Endothelial cell (in vitro differentiated cells): ENCODE measurements at regions not wholly inside any gene's neighbourhood (a gene's known extent, or its start where the extent isn't known, plus 50 kb on each side); places are given as distances from the start of the nearest gene placed in this dataset.

Experiments used
- DNase-seq: peaks from one replicate; pipeline ENCODE4 v3.0.0; 2021; ENCODE audit warnings: low spot score
- H3K27ac Mint-ChIP-seq: one replicate; pipeline ENCODE4 v1.8.0; 2021; ENCODE audit warnings: mixed read lengths, inconsistent platforms; ENCODE audit not compliant: unreplicated experiment
- H3K27me3 Mint-ChIP-seq: one replicate; pipeline ENCODE4 v1.8.0; 2021; ENCODE audit warnings: mild to moderate bottlenecking, moderate library complexity, mixed read lengths, inconsistent platforms; ENCODE audit not compliant: unreplicated experiment
- H3K36me3 Mint-ChIP-seq: one replicate; pipeline ENCODE4 v1.8.0; 2021; ENCODE audit warnings: mild to moderate bottlenecking, low read depth, mixed read lengths, inconsistent platforms; ENCODE audit not compliant: unreplicated experiment
- H3K4me1 Mint-ChIP-seq: one replicate; pipeline ENCODE4 v1.8.0; 2021; ENCODE audit warnings: mild to moderate bottlenecking, mixed read lengths, inconsistent platforms; ENCODE audit not compliant: unreplicated experiment
- H3K4me3 Mint-ChIP-seq: one replicate; pipeline ENCODE4 v1.8.0; 2021; ENCODE audit warnings: mild to moderate bottlenecking, mixed read lengths, inconsistent platforms; ENCODE audit not compliant: unreplicated experiment
- H3K9me3 Mint-ChIP-seq: one replicate; pipeline ENCODE4 v1.8.0; 2021; ENCODE audit warnings: mixed read lengths, inconsistent platforms; ENCODE audit not compliant: unreplicated experiment
- TF ChIP-seq, protein P1 (sequence below): fragments of 200-600 bp; sonication (generic); IDR thresholded peaks from one replicate; pipeline ENCODE4 v1.5.0; 2021; ENCODE audit warnings: antibody characterized with exemption; ENCODE audit not compliant: unreplicated experiment

- no peaks in the 10 kb centered on the region for H3K4me1 Mint-ChIP-seq
- H3K36me3 Mint-ChIP-seq, result no peaks in the 10 kb centered on the region
- H3K4me3 Mint-ChIP-seq, result no peak overlapping the region
- TF ChIP-seq, protein P1, sequence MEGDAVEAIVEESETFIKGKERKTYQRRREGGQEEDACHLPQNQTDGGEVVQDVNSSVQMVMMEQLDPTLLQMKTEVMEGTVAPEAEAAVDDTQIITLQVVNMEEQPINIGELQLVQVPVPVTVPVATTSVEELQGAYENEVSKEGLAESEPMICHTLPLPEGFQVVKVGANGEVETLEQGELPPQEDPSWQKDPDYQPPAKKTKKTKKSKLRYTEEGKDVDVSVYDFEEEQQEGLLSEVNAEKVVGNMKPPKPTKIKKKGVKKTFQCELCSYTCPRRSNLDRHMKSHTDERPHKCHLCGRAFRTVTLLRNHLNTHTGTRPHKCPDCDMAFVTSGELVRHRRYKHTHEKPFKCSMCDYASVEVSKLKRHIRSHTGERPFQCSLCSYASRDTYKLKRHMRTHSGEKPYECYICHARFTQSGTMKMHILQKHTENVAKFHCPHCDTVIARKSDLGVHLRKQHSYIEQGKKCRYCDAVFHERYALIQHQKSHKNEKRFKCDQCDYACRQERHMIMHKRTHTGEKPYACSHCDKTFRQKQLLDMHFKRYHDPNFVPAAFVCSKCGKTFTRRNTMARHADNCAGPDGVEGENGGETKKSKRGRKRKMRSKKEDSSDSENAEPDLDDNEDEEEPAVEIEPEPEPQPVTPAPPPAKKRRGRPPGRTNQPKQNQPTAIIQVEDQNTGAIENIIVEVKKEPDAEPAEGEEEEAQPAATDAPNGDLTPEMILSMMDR, result no peak
- H3K9me3 Mint-ChIP-seq, result no peaks in the 10 kb centered on the region
- H3K27ac Mint-ChIP-seq, result no peak overlapping the region
- no peak for DNase-seq
- no peaks in the 10 kb centered on the region for H3K27me3 Mint-ChIP-seq
Measured at GRCh38 chr7:51727441-51727840, 410.8 kb upstream of the COBL start.

DNA sequence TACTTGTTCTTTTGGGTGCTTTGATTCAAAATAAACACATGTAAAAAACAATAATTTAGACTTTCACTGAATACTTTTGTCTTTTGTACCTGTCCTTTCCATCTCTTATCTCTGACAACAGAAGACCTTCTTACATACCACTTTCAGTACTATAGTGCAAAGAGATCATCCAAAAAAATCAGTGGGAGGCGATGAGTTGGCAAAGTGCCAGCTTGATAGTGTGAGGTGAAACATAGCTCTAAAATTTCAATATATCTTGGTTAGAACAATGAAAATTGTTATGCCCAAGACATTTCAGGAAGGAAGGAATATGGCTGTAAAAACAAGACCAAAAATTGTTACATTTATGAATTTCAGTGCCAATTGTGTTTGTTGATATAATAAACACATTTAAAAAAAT is 390.2 kb upstream of the COBL start:
- H3K4me3 Mint-ChIP-seq, result no peak overlapping the region
- DNase-seq, result no peak
- H3K4me1 Mint-ChIP-seq, result peaks cover 2% of the 10 kb centered on the region
- TF ChIP-seq, protein P1, result no peak
- no peaks in the 10 kb centered on the region for H3K36me3 Mint-ChIP-seq
- H3K27ac Mint-ChIP-seq, result no peak overlapping the region
- peaks cover 2% of the 10 kb centered on the region for H3K27me3 Mint-ChIP-seq
- no peaks in the 10 kb centered on the region for H3K9me3 Mint-ChIP-seq

DNA sequence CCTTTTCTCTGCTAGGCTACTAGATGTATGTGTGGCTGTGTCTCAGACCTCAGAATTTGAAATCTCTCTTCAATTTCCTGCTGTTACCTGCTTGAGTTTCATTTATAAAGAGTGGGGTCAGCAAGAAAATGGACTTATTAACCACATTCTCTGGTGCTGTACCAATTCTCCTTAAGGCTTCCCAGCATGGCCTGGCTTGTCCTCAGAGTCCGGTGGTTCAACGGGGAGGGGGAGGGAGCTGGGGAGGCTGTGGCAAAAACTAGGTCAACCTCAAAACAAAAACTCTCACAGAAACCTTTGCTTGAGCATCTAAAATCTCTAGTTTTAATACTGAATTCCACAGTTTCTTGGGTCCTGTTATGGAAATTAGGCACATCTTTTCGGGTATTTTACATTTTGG is 389.1 kb upstream of the COBL start:
- Mint-ChIP-seq H3K9me3 (no peaks in the 10 kb centered on the region), H3K27ac (no peak overlapping the region), H3K36me3 (no peaks in the 10 kb centered on the region), H3K27me3 (peaks cover 2% of the 10 kb centered on the region), H3K4me1 (peaks cover 2% of the 10 kb centered on the region), H3K4me3 (no peak overlapping the region)
- DNase-seq, result no peak
- TF ChIP-seq, protein P1, result no peak

- Mint-ChIP-seq H3K4me1 (peaks cover 2% of the 10 kb centered on the region), H3K4me3 (no peak overlapping the region), H3K36me3 (no peaks in the 10 kb centered on the region), H3K27ac (no peak overlapping the region), H3K27me3 (no peaks in the 10 kb centered on the region), H3K9me3 (no peaks in the 10 kb centered on the region)
- TF ChIP-seq, protein P1, result no peak
- DNase-seq, result no peak
Measured at GRCh38 chr7:51702673-51703072, 386.1 kb upstream of the COBL start.

GRCh38 chr7:51701935-51702334 is 385.3 kb upstream of the COBL start:
- H3K4me3 Mint-ChIP-seq, result no peak overlapping the region
- no peaks in the 10 kb centered on the region for H3K9me3 Mint-ChIP-seq
- peaks cover 2% of the 10 kb centered on the region for H3K4me1 Mint-ChIP-seq
- TF ChIP-seq, protein P1, result no peak
- H3K27ac Mint-ChIP-seq, result no peak overlapping the region
- no peaks in the 10 kb centered on the region for H3K27me3 Mint-ChIP-seq
- H3K36me3 Mint-ChIP-seq, result no peaks in the 10 kb centered on the region
- no peak for DNase-seq
